ENCODE measurements at regions not wholly inside any gene's neighbourhood (a gene's known extent, or its start where the extent isn't known, plus 50 kb on each side); places are given as distances from the start of the nearest gene placed in this dataset.
"Not testable (repeated sequence)": the region's sequence is repeated elsewhere in the genome, so short reads cannot be mapped to it uniquely, and the experiment has no call there.

- DNase-seq (ENCODE audit: low read depth), result peak; percentile 40
- no peak overlapping the region for H3K4me3 ChIP-seq (ENCODE audit: low read length)
- TF ChIP-seq, protein P1, sequence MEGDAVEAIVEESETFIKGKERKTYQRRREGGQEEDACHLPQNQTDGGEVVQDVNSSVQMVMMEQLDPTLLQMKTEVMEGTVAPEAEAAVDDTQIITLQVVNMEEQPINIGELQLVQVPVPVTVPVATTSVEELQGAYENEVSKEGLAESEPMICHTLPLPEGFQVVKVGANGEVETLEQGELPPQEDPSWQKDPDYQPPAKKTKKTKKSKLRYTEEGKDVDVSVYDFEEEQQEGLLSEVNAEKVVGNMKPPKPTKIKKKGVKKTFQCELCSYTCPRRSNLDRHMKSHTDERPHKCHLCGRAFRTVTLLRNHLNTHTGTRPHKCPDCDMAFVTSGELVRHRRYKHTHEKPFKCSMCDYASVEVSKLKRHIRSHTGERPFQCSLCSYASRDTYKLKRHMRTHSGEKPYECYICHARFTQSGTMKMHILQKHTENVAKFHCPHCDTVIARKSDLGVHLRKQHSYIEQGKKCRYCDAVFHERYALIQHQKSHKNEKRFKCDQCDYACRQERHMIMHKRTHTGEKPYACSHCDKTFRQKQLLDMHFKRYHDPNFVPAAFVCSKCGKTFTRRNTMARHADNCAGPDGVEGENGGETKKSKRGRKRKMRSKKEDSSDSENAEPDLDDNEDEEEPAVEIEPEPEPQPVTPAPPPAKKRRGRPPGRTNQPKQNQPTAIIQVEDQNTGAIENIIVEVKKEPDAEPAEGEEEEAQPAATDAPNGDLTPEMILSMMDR (conservative IDR thresholded peaks at IDR 0.05; ENCODE audit: low read depth, low read length), result no peak
Measured at GRCh38 chr2:242060212-242060835, 190.8 kb downstream of the RTP5 start.

- H3K4me3 ChIP-seq (ENCODE audit: low read length); DNase-seq (ENCODE audit: low read depth): not testable (repeated sequence)
Measured at GRCh38 chr2:242061930-242062329, 192.4 kb downstream of the RTP5 start.

GRCh38 chr2:242063436-242063835, 193.9 kb downstream of the RTP5 start:
- no peak for DNase-seq (ENCODE audit: low read depth)
- no peak overlapping the region for H3K4me3 ChIP-seq (ENCODE audit: low read length)
- TF ChIP-seq, protein P1 (conservative IDR thresholded peaks at IDR 0.05; ENCODE audit: low read depth, low read length), result no peak

- no peak for DNase-seq (ENCODE audit: low read depth)
- TF ChIP-seq, protein P1 (conservative IDR thresholded peaks at IDR 0.05; ENCODE audit: low read depth, low read length), result no peak
Measured at GRCh38 chr2:242063850-242064249, 194.3 kb downstream of the RTP5 start.

DNA sequence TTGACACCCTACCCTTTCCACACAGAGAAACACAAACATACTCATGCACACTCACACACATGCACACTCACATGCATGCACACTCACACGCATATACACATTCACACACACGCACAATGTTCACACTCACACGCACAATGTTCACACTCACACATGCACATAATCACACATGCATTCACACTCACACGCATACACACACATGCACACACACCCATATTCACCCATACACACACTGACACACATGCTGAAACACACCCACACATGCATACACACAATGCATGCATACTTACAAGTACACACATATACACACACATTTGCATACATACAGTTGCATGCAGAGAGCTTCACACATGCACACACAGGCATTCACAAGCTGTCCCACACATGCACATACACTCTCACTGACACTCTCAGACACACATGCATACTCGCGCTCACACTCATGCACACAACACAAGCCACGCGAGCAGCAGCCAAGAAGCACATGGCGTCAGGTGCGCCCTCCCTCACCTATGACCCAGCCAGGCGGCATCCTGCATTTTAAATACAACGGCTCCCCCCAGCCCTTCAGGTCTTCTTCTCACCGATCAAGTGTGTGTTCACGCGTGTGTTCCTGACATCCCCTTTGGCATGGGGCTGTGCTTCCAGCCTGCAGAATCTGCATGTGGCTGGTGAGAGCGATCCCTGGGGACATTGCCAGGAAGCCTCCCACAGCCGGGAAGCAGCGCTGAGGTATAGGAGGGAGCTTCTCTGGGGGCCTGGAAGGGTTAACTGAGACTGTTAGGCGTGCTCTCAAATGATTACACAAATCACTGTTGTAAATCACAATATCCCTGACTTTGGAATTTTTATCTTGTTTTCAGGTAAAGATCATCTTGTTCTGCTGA, 195.1 kb downstream of the RTP5 start:
- H3K4me3 ChIP-seq (ENCODE audit: low read length), result no peak overlapping the region
- DNase-seq (ENCODE audit: low read depth), result no peak
- TF ChIP-seq, protein P1 (conservative IDR thresholded peaks at IDR 0.05; ENCODE audit: low read depth, low read length), result no peak

More at GRCh38 chr2:242063850-242064249, 194.3 kb downstream of the RTP5 start:
- H3K4me3 ChIP-seq (ENCODE audit: low read length), result no peak overlapping the region

DNA sequence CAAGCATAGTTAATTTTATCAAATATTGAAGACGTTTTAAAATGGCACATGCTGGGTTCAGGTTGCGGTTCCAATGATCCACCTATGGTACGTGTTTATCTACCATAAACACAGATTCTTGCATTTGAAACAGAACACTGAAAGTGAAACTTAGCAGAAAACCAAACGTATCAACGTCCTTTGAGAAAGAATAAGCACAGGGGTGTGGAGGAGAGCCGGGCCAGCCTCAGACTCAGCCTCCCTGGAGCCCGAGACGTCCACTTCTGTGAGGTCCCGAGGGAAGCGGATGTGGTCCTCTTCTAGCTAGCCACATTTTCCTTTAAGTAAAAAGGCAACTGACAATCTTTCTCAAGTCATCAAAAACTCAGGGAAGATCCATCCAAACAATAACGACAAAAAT, 195.9 kb downstream of the RTP5 start:
- DNase-seq (ENCODE audit: low read depth), result no peak
- TF ChIP-seq, protein P1 (conservative IDR thresholded peaks at IDR 0.05; ENCODE audit: low read depth, low read length), result no peak
- no peak overlapping the region for H3K4me3 ChIP-seq (ENCODE audit: low read length)

GRCh38 chr2:242069018-242069417, 199.5 kb downstream of the RTP5 start:
- no peak overlapping the region for H3K4me3 ChIP-seq (ENCODE audit: low read length)
- TF ChIP-seq, protein P1 (conservative IDR thresholded peaks at IDR 0.05; ENCODE audit: low read depth, low read length), result no peak
- DNase-seq (ENCODE audit: low read depth), result no peak

DNA sequence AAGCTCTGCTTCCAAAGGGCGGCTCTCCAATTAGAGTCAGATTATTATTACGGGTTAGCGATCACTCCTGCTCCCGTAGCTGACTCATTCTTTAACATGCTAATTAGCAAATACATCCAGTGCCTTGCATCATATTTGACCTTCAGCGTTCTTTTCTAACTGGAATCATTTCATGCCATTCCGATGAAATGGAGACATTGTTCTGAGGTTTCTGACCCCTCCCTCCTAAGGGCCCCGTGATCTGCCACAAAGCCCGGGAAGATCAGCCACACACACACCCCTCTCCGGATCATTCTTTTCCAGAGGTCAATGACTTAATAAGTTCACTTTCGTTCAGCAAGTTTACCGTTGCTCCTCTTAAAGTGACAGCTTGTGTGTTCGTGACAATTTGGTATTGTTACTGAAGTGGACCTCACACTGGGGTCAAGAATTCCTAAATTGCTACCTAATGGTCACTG, 200.4 kb downstream of the RTP5 start:
- H3K4me3 ChIP-seq (ENCODE audit: low read length), result not testable (repeated sequence)
- peak; percentile 50 for DNase-seq (ENCODE audit: low read depth)

DNA sequence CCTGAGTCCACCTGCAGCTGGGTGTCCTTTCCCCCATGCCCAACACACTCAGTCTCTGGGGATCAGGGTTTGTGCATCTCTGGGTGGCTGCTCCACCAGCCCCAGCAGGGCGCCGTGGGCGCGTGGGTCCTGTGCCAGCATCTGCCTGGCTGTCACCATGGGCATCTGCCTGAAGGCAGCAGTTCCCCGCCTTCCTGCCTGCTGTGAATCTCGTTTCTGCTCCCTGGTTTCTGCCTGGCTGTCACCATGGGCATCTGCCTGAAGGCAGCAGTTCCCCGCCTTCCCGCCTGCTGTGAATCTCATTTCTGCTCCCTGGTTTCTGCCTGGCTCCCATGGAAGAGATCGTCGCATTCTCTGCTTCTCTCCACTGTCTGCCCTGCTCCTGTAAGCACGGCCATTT, 201.2 kb downstream of the RTP5 start:
- H3K4me3 ChIP-seq (ENCODE audit: low read length); DNase-seq (ENCODE audit: low read depth): not testable (repeated sequence)

DNA sequence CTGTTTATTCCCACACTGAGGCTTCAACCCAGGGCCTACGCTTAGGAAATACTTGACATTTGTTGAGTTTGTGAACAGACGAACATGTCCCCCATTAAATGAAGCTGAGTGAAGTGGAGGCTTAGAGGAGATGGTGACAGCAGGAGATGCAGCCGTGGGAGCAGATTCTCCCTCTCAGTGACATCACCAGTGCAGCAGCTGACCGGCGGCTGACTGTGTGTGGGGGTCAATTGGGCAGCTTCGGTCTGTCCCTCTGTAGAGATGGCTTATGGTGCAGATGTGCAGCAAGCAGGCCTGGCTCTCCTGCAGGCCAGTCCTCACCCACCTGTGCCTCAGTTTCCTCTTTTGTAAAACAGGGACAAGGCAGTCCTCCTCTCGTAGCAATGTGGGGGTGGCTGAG, 201.8 kb downstream of the RTP5 start:
- DNase-seq (ENCODE audit: low read depth); H3K4me3 ChIP-seq (ENCODE audit: low read length): not testable (repeated sequence)

DNA sequence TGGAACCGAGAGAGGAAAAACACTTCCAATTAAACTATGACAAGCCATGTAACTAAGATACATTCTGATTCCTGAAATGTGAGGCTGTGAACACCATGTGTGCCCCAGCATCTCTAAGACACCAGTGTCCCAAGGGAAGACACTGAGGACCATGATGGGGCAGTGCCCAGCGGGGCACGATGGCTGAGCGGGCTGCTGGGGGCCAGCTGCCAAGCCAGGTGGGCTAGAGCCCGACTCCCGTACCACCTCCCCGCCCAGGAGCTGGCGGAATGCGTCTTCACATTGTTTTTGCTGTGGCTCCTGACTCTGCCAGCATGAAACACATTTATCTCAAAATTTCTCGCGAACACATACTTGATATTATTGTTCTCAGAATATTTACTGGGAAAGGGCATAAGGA, 202.4 kb downstream of the RTP5 start:
- not testable (repeated sequence) for DNase-seq (ENCODE audit: low read depth); H3K4me3 ChIP-seq (ENCODE audit: low read length)
